KMS-11 (cell line): ENCODE measurements at regions not wholly inside any gene's neighbourhood (a gene's known extent, or its start where the extent isn't known, plus 50 kb on each side); places are given as distances from the start of the nearest gene placed in this dataset.
A peak's percentile ranks its signal among the peaks of the same experiment; 100 is the strongest.

Experiments
- H2AFZ ChIP-seq: fragments of 200-600 bp; sonication (generic); 2 replicates; pipeline ENCODE4 v1.6.1; 2016; ENCODE audit warnings: antibody characterized with exemption, mixed run types, low read depth
- H3K27ac ChIP-seq: fragments of 200-600 bp; sonication (generic); 2 replicates; pipeline ENCODE4 v1.6.1; 2016; ENCODE audit warnings: mild to moderate bottlenecking, mixed run types
- H3K27me3 ChIP-seq: fragments of 200-600 bp; sonication (generic); 2 replicates; pipeline ENCODE4 v1.6.1; 2017; ENCODE audit warnings: mild to moderate bottlenecking, low read depth, mixed run types, moderate library complexity; ENCODE audit not compliant: insufficient read depth
- H3K36me3 ChIP-seq: fragments of 200-600 bp; sonication (generic); 2 replicates; pipeline ENCODE4 v1.6.1; 2017; ENCODE audit warnings: mild to moderate bottlenecking, mixed run types; ENCODE audit not compliant: insufficient read depth
- H3K4me1 ChIP-seq: fragments of 200-600 bp; sonication (generic); 2 replicates; pipeline ENCODE4 v1.6.1; 2016; ENCODE audit warnings: mild to moderate bottlenecking, low read depth, mixed run types; ENCODE audit not compliant: poor library complexity, severe bottlenecking
- H3K4me2 ChIP-seq: fragments of 200-600 bp; sonication (generic); 2 replicates; pipeline ENCODE4 v1.7.0; 2016; ENCODE audit warnings: mild to moderate bottlenecking, mixed run types
- H3K4me3 ChIP-seq: fragments of 200-600 bp; sonication (generic); IDR thresholded peaks from 2 replicates; pipeline ENCODE4 v1.6.1; 2017; ENCODE audit warnings: low read depth, low read length, mixed read lengths; ENCODE audit not compliant: insufficient read depth
- H3K79me2 ChIP-seq: fragments of 200-600 bp; sonication (generic); 2 replicates; pipeline ENCODE4 v1.6.1; 2016; ENCODE audit warnings: low read depth, mixed run types; ENCODE audit not compliant: insufficient read depth
- H3K9ac ChIP-seq: fragments of 200-600 bp; sonication (generic); 2 replicates; pipeline ENCODE4 v1.6.1; 2016; ENCODE audit warnings: mild to moderate bottlenecking, mixed run types
- H4K20me1 ChIP-seq: fragments of 200-600 bp; sonication (generic); 2 replicates; pipeline ENCODE4 v1.6.1; 2016; ENCODE audit warnings: mild to moderate bottlenecking, mixed run types; ENCODE audit not compliant: insufficient read depth
- TF ChIP-seq, protein P1 (sequence below): fragments of 200-600 bp; sonication (generic); conservative IDR thresholded peaks from 2 replicates; pipeline ENCODE4 v1.6.1; 2017; ENCODE audit warnings: low read depth, mild to moderate bottlenecking, antibody characterized with exemption, low read length, moderate library complexity, mixed read lengths

DNA sequence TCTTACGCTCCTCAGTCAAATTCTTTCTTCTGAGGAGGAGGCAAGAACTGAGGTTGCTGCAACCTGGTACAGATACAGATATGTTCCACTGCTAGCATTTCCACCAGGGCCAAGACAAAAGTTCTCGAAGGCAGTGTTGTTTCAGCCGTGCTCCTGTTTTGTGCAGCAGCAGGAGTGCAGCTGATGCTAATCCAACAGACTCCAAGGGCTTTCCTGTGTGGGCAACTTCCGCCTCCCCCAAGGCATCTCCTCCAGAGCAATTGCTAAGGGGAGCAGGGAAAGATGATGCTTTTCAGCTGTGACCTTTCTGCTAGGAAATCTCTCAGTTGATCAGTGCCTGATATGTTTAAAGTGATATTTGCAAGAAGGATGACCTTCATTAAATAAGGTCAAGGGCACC, 52.6 kb upstream of the DAPL1 start:
- H2AFZ ChIP-seq = no peak overlapping the region
- no peaks in the 10 kb centered on the region for H3K27me3 ChIP-seq
- no peaks in the 10 kb centered on the region for H3K4me1 ChIP-seq
- H3K27ac ChIP-seq = no peak overlapping the region
- H4K20me1 ChIP-seq = no peaks in the 10 kb centered on the region
- TF ChIP-seq, protein P1, sequence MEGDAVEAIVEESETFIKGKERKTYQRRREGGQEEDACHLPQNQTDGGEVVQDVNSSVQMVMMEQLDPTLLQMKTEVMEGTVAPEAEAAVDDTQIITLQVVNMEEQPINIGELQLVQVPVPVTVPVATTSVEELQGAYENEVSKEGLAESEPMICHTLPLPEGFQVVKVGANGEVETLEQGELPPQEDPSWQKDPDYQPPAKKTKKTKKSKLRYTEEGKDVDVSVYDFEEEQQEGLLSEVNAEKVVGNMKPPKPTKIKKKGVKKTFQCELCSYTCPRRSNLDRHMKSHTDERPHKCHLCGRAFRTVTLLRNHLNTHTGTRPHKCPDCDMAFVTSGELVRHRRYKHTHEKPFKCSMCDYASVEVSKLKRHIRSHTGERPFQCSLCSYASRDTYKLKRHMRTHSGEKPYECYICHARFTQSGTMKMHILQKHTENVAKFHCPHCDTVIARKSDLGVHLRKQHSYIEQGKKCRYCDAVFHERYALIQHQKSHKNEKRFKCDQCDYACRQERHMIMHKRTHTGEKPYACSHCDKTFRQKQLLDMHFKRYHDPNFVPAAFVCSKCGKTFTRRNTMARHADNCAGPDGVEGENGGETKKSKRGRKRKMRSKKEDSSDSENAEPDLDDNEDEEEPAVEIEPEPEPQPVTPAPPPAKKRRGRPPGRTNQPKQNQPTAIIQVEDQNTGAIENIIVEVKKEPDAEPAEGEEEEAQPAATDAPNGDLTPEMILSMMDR = no peak
- H3K79me2 ChIP-seq = no peaks in the 10 kb centered on the region
- H3K4me3 ChIP-seq = no peak overlapping the region
- H3K36me3 ChIP-seq = no peaks in the 10 kb centered on the region
- H3K9ac ChIP-seq = no peak overlapping the region
- H3K4me2 ChIP-seq = no peak overlapping the region

DNA sequence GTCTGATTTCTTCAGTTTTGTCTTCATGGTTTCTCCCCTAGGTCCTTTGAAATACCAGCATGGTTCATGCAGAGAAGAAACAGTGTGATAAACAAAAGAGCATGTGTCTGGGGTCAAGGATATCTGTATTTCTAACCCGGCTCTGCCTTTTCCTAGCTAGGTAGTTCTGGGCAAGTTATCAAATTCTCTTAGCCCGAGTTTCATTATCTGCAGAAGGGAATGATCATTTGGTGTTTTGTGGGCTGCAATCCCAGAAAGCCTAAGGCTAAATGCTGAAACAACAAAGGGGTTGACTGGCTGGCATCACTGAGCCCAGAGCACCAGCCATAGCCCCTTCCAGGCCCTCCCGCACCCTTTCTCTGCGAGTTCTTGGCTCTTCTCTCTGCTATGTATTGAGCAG, 51.7 kb upstream of the DAPL1 start:
- Histone ChIP-seq H3K4me2 (no peak overlapping the region), H3K4me3 (no peak overlapping the region), H4K20me1 (no peaks in the 10 kb centered on the region), H2AFZ (no peak overlapping the region), H3K4me1 (no peaks in the 10 kb centered on the region), H3K9ac (no peak overlapping the region), H3K36me3 (no peaks in the 10 kb centered on the region), H3K27me3 (no peaks in the 10 kb centered on the region), H3K27ac (no peak overlapping the region), H3K79me2 (no peaks in the 10 kb centered on the region)
- TF ChIP-seq, protein P1 = no peak

DNA sequence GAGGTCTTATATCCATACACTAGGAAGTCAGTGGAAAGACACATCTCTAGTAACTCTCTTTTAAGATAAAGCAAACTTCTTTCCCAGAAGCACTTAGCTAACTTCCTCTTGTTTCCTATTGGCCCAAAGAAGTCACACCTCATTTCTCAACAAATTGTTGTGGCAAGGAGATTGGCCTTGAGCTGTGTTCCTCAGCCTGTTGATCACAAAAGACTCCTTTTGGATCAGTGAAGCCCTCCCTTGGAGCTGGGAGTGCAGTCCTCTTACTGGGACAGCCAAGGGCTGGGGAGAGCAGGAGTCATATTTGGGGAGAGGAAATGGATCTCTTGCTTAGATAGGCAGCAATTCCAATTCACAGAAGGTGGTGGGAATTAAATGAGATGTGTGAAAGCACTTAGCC, 51.2 kb upstream of the DAPL1 start:
- no peak overlapping the region for H3K9ac ChIP-seq
- H3K4me3 ChIP-seq = no peak overlapping the region
- no peaks in the 10 kb centered on the region for H4K20me1 ChIP-seq
- no peak overlapping the region for H3K27ac ChIP-seq
- H3K27me3 ChIP-seq = no peaks in the 10 kb centered on the region
- no peaks in the 10 kb centered on the region for H3K36me3 ChIP-seq
- TF ChIP-seq, protein P1 = no peak
- H3K4me2 ChIP-seq = no peak overlapping the region
- no peak overlapping the region for H2AFZ ChIP-seq
- H3K4me1 ChIP-seq = no peaks in the 10 kb centered on the region
- no peaks in the 10 kb centered on the region for H3K79me2 ChIP-seq

DNA sequence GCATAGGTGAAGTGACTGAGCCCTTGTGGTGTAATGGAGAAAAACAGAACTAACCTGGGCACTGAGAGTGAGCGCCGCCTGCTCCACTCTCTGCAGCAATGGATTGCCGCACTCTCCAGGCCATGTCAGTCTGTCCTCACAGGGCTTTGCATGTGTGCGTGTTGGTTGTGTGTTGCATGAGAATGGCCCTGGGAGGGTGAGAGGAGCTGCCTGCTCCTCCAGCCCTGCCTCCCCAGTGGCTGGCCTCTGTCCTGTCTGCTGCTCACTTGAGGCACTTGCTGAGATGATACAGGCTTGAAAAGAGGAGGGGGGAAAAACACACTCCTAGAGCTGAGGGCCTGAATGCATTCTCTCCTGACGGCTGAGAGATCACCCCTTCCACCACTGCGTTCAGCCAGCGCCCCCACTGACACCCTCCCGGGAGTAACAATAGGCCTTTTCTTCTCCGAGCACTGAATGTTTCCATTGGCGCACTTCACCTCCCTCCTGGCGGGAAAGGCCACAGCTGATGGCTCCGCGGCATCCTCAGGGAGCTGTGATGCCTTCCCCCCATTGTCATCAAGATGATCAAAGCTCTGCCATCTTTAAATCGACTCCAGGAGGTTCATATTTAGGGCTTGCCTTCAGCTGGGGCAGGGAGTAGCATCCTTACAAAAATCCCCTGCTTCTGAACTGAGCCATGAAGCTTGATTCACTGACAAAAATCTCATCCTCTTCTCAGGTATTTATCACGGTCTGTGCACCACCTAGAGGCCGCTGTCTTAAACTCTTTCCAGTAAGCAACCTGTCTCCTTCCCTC, 49.9 kb upstream of the DAPL1 start:
- no peak overlapping the region for H3K27ac ChIP-seq
- no peaks in the 10 kb centered on the region for H3K79me2 ChIP-seq
- H3K27me3 ChIP-seq = no peaks in the 10 kb centered on the region
- no peaks in the 10 kb centered on the region for H3K4me1 ChIP-seq
- no peak overlapping the region for H3K4me2 ChIP-seq
- no peak overlapping the region for H3K9ac ChIP-seq
- H4K20me1 ChIP-seq = no peaks in the 10 kb centered on the region
- TF ChIP-seq, protein P1 = peak; percentile 75
- no peak overlapping the region for H3K4me3 ChIP-seq
- H3K36me3 ChIP-seq = no peaks in the 10 kb centered on the region
- no peak overlapping the region for H2AFZ ChIP-seq
